Parathyroid adenoma (tissue), 2 donors: ENCODE measurements at regions not wholly inside any gene's neighbourhood (a gene's known extent, or its start where the extent isn't known, plus 50 kb on each side); places are given as distances from the start of the nearest gene placed in this dataset.

Experiments used
- H2AFZ ChIP-seq: fragments of 300-600 bp; sonication (generic); one replicate; pipeline ENCODE4 v1.7.0; 2017; ENCODE audit warnings: antibody characterized with exemption, mild to moderate bottlenecking
- H3K27ac ChIP-seq: fragments of 300-600 bp; sonication (generic); one replicate; pipeline ENCODE4 v1.7.0; 2017
- H3K27me3 ChIP-seq: fragments of 300-600 bp; sonication (generic); one replicate; pipeline ENCODE4 v1.7.0; 2017; ENCODE audit warnings: low read length; ENCODE audit not compliant: control insufficient read depth, insufficient read depth
- H3K36me3 ChIP-seq: fragments of 300-600 bp; sonication (generic); one replicate; pipeline ENCODE4 v1.7.0; 2017; ENCODE audit warnings: low read length; ENCODE audit not compliant: control insufficient read depth, insufficient read depth
- H3K4me1 ChIP-seq: fragments of 300-600 bp; sonication (generic); one replicate; pipeline ENCODE4 v1.7.0; 2017; ENCODE audit warnings: control low read depth
- H3K4me2 ChIP-seq: fragments of 300-600 bp; sonication (generic); one replicate; pipeline ENCODE4 v1.7.0; 2017; ENCODE audit warnings: low read length
- H3K4me3 ChIP-seq: fragments of 300-600 bp; sonication (generic); one replicate; pipeline ENCODE4 v1.7.0; 2017; ENCODE audit warnings: low read depth, low read length
- H3K79me2 ChIP-seq: fragments of 300-600 bp; sonication (generic); one replicate; pipeline ENCODE4 v1.7.0; 2017; ENCODE audit warnings: control low read depth
- H3K9ac ChIP-seq: fragments of 300-600 bp; sonication (generic); one replicate; pipeline ENCODE4 v1.7.0; 2017; ENCODE audit warnings: mild to moderate bottlenecking
- H3K9me3 ChIP-seq: fragments of 300-600 bp; sonication (generic); one replicate; pipeline ENCODE4 v1.7.0; 2017; ENCODE audit warnings: low read length; ENCODE audit not compliant: control insufficient read depth
- TF ChIP-seq, protein P1 (sequence below): fragments of 300-600 bp; sonication (generic); IDR thresholded peaks from one replicate; pipeline ENCODE4 v1.7.0; 2017; ENCODE audit warnings: antibody characterized with exemption, mild to moderate bottlenecking
- donor health status: primary hyperparathyroidism.

DNA sequence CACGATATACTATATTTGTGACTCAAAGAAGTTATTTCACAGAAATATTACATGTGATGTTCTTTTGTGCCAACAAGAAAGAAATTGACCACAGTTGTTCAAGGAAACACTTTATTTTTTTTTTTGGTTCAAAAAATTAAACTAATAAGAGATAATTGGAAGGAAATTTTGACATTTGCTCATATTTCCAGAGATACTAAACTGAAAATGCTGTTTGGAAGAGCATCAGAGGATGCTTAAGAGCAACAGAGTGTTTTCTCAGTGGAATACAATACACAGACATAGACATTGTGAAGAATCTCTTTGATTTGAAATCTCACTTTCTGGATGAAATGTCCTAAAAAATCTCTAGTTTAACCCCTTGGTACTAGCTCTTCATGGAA, 760.4 kb upstream of the CXADR start:
- no peak overlapping the region for H3K4me3 ChIP-seq
- no peak overlapping the region for H2AFZ ChIP-seq
- H3K9me3 ChIP-seq: peaks cover 2% of the 10 kb centered on the region
- no peak overlapping the region for H3K27ac ChIP-seq
- TF ChIP-seq, protein P1, sequence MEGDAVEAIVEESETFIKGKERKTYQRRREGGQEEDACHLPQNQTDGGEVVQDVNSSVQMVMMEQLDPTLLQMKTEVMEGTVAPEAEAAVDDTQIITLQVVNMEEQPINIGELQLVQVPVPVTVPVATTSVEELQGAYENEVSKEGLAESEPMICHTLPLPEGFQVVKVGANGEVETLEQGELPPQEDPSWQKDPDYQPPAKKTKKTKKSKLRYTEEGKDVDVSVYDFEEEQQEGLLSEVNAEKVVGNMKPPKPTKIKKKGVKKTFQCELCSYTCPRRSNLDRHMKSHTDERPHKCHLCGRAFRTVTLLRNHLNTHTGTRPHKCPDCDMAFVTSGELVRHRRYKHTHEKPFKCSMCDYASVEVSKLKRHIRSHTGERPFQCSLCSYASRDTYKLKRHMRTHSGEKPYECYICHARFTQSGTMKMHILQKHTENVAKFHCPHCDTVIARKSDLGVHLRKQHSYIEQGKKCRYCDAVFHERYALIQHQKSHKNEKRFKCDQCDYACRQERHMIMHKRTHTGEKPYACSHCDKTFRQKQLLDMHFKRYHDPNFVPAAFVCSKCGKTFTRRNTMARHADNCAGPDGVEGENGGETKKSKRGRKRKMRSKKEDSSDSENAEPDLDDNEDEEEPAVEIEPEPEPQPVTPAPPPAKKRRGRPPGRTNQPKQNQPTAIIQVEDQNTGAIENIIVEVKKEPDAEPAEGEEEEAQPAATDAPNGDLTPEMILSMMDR: no peak
- H3K27me3 ChIP-seq: no peaks in the 10 kb centered on the region
- no peaks in the 10 kb centered on the region for H3K79me2 ChIP-seq
- no peak overlapping the region for H3K9ac ChIP-seq
- H3K4me1 ChIP-seq: no peaks in the 10 kb centered on the region
- H3K4me2 ChIP-seq: no peak overlapping the region
- no peaks in the 10 kb centered on the region for H3K36me3 ChIP-seq

DNA sequence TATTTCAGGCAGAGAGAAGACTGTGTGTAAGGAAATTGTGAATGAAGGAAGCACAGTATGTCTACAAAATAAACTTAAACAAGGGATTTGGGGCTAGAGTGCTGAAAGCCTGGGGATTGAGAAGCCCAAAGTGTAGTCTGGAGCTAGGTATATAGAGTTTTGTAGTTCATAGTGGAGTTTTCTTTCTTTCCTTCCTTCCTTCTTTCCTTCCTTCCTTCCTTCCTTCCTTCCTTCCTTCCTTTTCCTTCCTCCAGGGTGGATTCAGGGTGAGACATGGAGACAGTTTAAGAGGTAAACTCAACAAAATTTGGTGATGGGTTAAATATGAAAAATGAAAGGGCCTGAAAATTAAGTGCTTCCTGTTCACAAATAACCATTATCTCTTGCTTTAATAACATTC, 757.8 kb upstream of the CXADR start:
- no peak overlapping the region for H3K9ac ChIP-seq
- H3K9me3 ChIP-seq: peaks cover 2% of the 10 kb centered on the region
- TF ChIP-seq, protein P1: no peak
- no peak overlapping the region for H3K27ac ChIP-seq
- no peaks in the 10 kb centered on the region for H3K27me3 ChIP-seq
- no peak overlapping the region for H3K4me3 ChIP-seq
- no peaks in the 10 kb centered on the region for H3K36me3 ChIP-seq
- H3K79me2 ChIP-seq: no peaks in the 10 kb centered on the region
- no peaks in the 10 kb centered on the region for H3K4me1 ChIP-seq
- no peak overlapping the region for H2AFZ ChIP-seq
- no peak overlapping the region for H3K4me2 ChIP-seq

DNA sequence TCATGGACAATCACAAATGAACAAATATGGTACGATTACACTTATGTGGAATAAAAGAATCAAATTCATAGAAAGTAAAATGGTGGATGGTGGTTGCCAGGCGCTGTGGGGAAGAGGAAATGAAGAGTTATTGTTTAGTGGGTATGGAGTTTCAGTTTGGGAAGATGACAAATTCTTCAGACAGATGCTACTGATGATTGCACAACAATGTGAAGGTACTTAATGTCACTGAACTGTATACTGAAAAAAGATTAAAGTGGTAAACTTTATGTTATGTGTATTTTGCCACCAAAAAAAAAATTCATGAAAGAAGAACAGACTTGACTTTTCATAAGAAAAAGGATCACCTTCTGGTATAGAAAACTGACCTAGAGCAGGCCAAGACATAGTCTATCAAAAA, 745.6 kb upstream of the CXADR start:
- no peaks in the 10 kb centered on the region for H3K4me1 ChIP-seq
- TF ChIP-seq, protein P1: no peak

DNA sequence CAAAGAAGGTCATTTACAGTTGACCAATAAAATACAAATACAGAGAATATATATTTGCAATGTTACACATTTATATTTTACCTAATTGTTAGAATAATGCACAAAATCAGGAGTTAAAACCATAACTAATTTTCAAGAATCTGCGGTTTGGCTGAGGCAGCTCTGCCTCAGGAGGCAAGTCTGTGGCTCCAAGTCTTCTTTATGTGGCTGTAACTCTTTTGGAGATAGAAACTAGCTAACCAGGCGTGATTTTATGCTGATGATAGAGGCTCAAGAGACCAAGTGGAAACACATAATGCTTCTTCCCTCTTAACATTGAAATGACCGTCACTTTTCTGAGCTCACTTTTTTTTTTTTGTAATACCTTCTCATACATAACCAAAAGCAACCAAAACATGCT, 744.7 kb upstream of the CXADR start:
- Histone ChIP-seq H3K4me3 (no peak overlapping the region), H2AFZ (no peak overlapping the region), H3K27ac (no peak overlapping the region), H3K9me3 (no peaks in the 10 kb centered on the region), H3K9ac (no peak overlapping the region), H3K4me2 (no peak overlapping the region), H3K27me3 (no peaks in the 10 kb centered on the region), H3K4me1 (no peaks in the 10 kb centered on the region), H3K79me2 (no peaks in the 10 kb centered on the region), H3K36me3 (no peaks in the 10 kb centered on the region)
- TF ChIP-seq, protein P1: no peak

More for the DNA sequence above, 745.6 kb upstream of the CXADR start:
- Histone ChIP-seq H3K27me3 (no peaks in the 10 kb centered on the region), H3K27ac (no peak overlapping the region), H3K4me2 (no peak overlapping the region), H3K9ac (no peak overlapping the region), H2AFZ (no peak overlapping the region), H3K9me3 (no peaks in the 10 kb centered on the region), H3K79me2 (no peaks in the 10 kb centered on the region), H3K36me3 (no peaks in the 10 kb centered on the region), H3K4me3 (no peak overlapping the region)

DNA sequence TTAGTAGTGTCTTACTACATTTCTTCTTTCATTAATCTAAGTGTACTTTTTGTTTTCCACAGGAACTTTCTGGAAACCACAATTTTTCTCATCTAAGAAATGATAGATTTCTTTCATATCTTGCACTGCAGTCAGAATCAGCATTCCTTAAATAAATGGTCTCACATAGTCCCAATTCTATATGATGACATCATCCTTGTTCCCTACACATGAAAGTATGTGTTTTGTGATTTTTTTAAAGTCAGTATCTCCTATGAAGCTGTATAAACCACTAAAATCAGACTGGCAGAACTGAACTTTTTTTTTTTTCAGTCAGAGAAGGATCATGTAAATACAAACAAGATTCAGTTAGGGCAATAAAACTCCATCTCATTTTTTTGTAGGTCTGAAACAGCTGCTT, 742.6 kb upstream of the CXADR start:
- no peak overlapping the region for H3K27ac ChIP-seq
- H3K4me1 ChIP-seq: no peaks in the 10 kb centered on the region
- no peak overlapping the region for H3K4me2 ChIP-seq
- H3K4me3 ChIP-seq: no peak overlapping the region
- H3K9me3 ChIP-seq: no peaks in the 10 kb centered on the region
- no peaks in the 10 kb centered on the region for H3K27me3 ChIP-seq
- H2AFZ ChIP-seq: no peak overlapping the region
- no peaks in the 10 kb centered on the region for H3K36me3 ChIP-seq
- no peaks in the 10 kb centered on the region for H3K79me2 ChIP-seq
- H3K9ac ChIP-seq: no peak overlapping the region
- TF ChIP-seq, protein P1: no peak
